ENCODE measurements at regions not wholly inside any gene's neighbourhood (a gene's known extent, or its start where the extent isn't known, plus 50 kb on each side); places are given as distances from the start of the nearest gene placed in this dataset.

GRCh38 chr3:102841866-102842265, 407.1 kb downstream of the ZPLD1 start:
- H4K8ac ChIP-seq (ENCODE audit: low read depth, low read length): no peak overlapping the region
- no peak overlapping the region for H3K4ac ChIP-seq (ENCODE audit: low read length)
- H3K14ac ChIP-seq (ENCODE audit: low read length): peak overlapping the region; percentile 76
- no peak overlapping the region for H2BK15ac ChIP-seq (ENCODE audit: low read length)
- H3K36me3 ChIP-seq (replicated peaks in 1 of 2; ENCODE audit: control insufficient read depth in 2 of 2, insufficient read depth in 2 of 2, low read length in 2 of 2): no peaks in the 10 kb centered on the region
- H3K79me1 ChIP-seq (ENCODE audit: low read depth, low read length): no peaks in the 10 kb centered on the region
- no peak overlapping the region for H3K4me2 ChIP-seq (ENCODE audit: insufficient read depth, low read length, poor library complexity, severe bottlenecking)
- no CpG with 5 or more reads among the region's 6 CpGs for WGBS, 2 donors (ENCODE audit: extremely low coverage in 2 of 2, insufficient read length in 2 of 2, insufficient replicate concordance in 1 of 2)
- H2AK5ac ChIP-seq (ENCODE audit: low read depth, low read length): no peak overlapping the region
- no peak overlapping the region for H3K18ac ChIP-seq (ENCODE audit: low read length)
- no peak overlapping the region for H3K9ac ChIP-seq (ENCODE audit: low read depth, low read length, poor library complexity)
- H2BK12ac ChIP-seq (ENCODE audit: low read length): no peak overlapping the region
- no peak overlapping the region for H3K23ac ChIP-seq (ENCODE audit: low read depth, low read length, poor library complexity)
- no peaks in the 10 kb centered on the region for H3K27me3 ChIP-seq (ENCODE audit: control insufficient read depth in 3 of 3, insufficient read depth in 3 of 3, low read depth in 1 of 3, low read length in 3 of 3)
- no peak overlapping the region for H2AFZ ChIP-seq (ENCODE audit: low read length)
- no peak overlapping the region for H4K91ac ChIP-seq (ENCODE audit: low read depth, low read length, poor library complexity)
- H2BK5ac ChIP-seq (ENCODE audit: low read length): no peak overlapping the region
- H3K9me3 ChIP-seq (replicated peaks in 1 of 2; ENCODE audit: control insufficient read depth in 2 of 2, insufficient read depth in 1 of 2, low read depth in 1 of 2, low read length in 2 of 2): no peaks in the 10 kb centered on the region
- H3K27ac ChIP-seq (replicated peaks; ENCODE audit: low read length): no peak overlapping the region
- DNase-seq (ENCODE audit: low spot score): no peak
- H3K4me1 ChIP-seq (ENCODE audit: control insufficient read depth in 2 of 2, insufficient read depth in 1 of 2, low read depth in 1 of 2, low read length in 2 of 2): no peaks in the 10 kb centered on the region
- H3K4me3 ChIP-seq (ENCODE audit: low read length in 2 of 2): no peak overlapping the region
- H2BK120ac ChIP-seq (ENCODE audit: low read depth, low read length): no peak overlapping the region

DNA sequence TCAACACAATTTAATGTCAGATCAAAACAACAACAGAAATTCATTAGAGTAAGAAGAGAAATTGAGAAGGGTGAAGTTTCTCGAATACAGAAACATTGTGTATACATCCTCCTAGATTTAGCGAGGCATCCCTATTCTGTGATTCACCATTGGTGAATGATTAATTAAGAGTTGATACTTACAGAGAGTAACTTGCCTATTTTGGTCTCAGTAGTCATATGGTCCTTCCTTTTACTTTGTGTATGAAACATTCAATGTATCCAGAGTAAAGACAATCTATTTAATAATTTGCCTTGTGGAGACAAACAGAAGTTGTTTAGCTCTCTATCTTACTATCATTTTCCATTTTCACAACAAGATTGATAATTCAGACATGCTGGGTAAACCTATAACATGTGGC, 432.0 kb downstream of the ZPLD1 start:
- no peak overlapping the region for H4K8ac ChIP-seq (ENCODE audit: low read depth, low read length)
- H3K9me3 ChIP-seq (replicated peaks in 1 of 2; ENCODE audit: control insufficient read depth in 2 of 2, insufficient read depth in 1 of 2, low read depth in 1 of 2, low read length in 2 of 2): no peaks in the 10 kb centered on the region
- no peaks in the 10 kb centered on the region for H3K36me3 ChIP-seq (replicated peaks in 1 of 2; ENCODE audit: control insufficient read depth in 2 of 2, insufficient read depth in 2 of 2, low read length in 2 of 2)
- H3K4ac ChIP-seq (ENCODE audit: low read length): no peak overlapping the region
- no peak overlapping the region for H2AFZ ChIP-seq (ENCODE audit: low read length)
- no peak overlapping the region for H3K14ac ChIP-seq (ENCODE audit: low read length)
- H2BK5ac ChIP-seq (ENCODE audit: low read length): no peak overlapping the region
- H3K27me3 ChIP-seq (ENCODE audit: control insufficient read depth in 3 of 3, insufficient read depth in 3 of 3, low read depth in 1 of 3, low read length in 3 of 3): no peaks in the 10 kb centered on the region
- H2BK120ac ChIP-seq (ENCODE audit: low read depth, low read length): no peak overlapping the region
- no peaks in the 10 kb centered on the region for H3K79me1 ChIP-seq (ENCODE audit: low read depth, low read length)
- H3K23ac ChIP-seq (ENCODE audit: low read depth, low read length, poor library complexity): no peak overlapping the region
- no peak overlapping the region for H3K9ac ChIP-seq (ENCODE audit: low read depth, low read length, poor library complexity)
- no peak overlapping the region for H3K4me3 ChIP-seq (ENCODE audit: low read length in 2 of 2)
- WGBS, 2 donors (ENCODE audit: extremely low coverage in 2 of 2, insufficient read length in 2 of 2, insufficient replicate concordance in 1 of 2): no CpG with 5 or more reads among the region's 2 CpGs
- no peak overlapping the region for H3K27ac ChIP-seq (replicated peaks; ENCODE audit: low read length)
- no peak overlapping the region for H2BK12ac ChIP-seq (ENCODE audit: low read length)
- no peak overlapping the region for H4K91ac ChIP-seq (ENCODE audit: low read depth, low read length, poor library complexity)
- H2BK15ac ChIP-seq (ENCODE audit: low read length): no peak overlapping the region
- no peaks in the 10 kb centered on the region for H3K4me1 ChIP-seq (ENCODE audit: control insufficient read depth in 2 of 2, insufficient read depth in 1 of 2, low read depth in 1 of 2, low read length in 2 of 2)
- no peak overlapping the region for H2AK5ac ChIP-seq (ENCODE audit: low read depth, low read length)
- H3K18ac ChIP-seq (ENCODE audit: low read length): no peak overlapping the region
- no peak for DNase-seq (ENCODE audit: low spot score)
- no peak overlapping the region for H3K4me2 ChIP-seq (ENCODE audit: insufficient read depth, low read length, poor library complexity, severe bottlenecking)

DNA sequence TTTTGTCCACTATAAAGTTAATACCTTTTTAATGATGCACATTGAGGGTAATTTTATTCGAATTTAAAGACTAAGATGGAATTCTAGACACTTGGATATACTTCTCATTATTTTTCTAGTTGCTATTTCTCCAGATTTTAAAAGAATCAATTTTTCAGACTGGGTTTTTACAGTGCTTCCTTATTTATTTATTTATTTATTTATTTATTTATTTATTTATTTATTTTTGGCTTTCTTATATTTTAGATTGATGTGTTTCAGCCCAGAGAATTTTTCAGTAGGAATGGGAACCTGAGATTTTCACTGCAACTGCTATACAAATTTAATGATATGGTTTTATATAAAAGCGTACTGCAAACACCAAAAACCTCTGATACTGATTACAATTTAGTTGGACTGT, 448.7 kb downstream of the ZPLD1 start:
- no peaks in the 10 kb centered on the region for H3K4me1 ChIP-seq (ENCODE audit: control insufficient read depth in 2 of 2, insufficient read depth in 1 of 2, low read depth in 1 of 2, low read length in 2 of 2)
- no peak overlapping the region for H2AK5ac ChIP-seq (ENCODE audit: low read depth, low read length)
- no peak overlapping the region for H3K18ac ChIP-seq (ENCODE audit: low read length)
- H3K36me3 ChIP-seq (replicated peaks in 1 of 2; ENCODE audit: control insufficient read depth in 2 of 2, insufficient read depth in 2 of 2, low read length in 2 of 2): no peaks in the 10 kb centered on the region
- H3K4ac ChIP-seq (ENCODE audit: low read length): no peak overlapping the region
- no CpG with 5 or more reads among the region's 2 CpGs for WGBS, 2 donors (ENCODE audit: extremely low coverage in 2 of 2, insufficient read length in 2 of 2, insufficient replicate concordance in 1 of 2)
- H3K14ac ChIP-seq (ENCODE audit: low read length): no peak overlapping the region
- H3K23ac ChIP-seq (ENCODE audit: low read depth, low read length, poor library complexity): no peak overlapping the region
- no peaks in the 10 kb centered on the region for H3K9me3 ChIP-seq (replicated peaks in 1 of 2; ENCODE audit: control insufficient read depth in 2 of 2, insufficient read depth in 1 of 2, low read depth in 1 of 2, low read length in 2 of 2)
- no peak overlapping the region for H3K4me3 ChIP-seq (ENCODE audit: low read length in 2 of 2)
- H3K27me3 ChIP-seq (ENCODE audit: control insufficient read depth in 3 of 3, insufficient read depth in 3 of 3, low read depth in 1 of 3, low read length in 3 of 3): no peaks in the 10 kb centered on the region
- DNase-seq (ENCODE audit: low spot score): no peak
- no peak overlapping the region for H3K27ac ChIP-seq (replicated peaks; ENCODE audit: low read length)
- no peak overlapping the region for H4K91ac ChIP-seq (ENCODE audit: low read depth, low read length, poor library complexity)
- no peak overlapping the region for H3K9ac ChIP-seq (ENCODE audit: low read depth, low read length, poor library complexity)
- H2BK12ac ChIP-seq (ENCODE audit: low read length): no peak overlapping the region
- H2BK5ac ChIP-seq (ENCODE audit: low read length): no peak overlapping the region
- no peak overlapping the region for H2BK15ac ChIP-seq (ENCODE audit: low read length)
- H3K79me1 ChIP-seq (ENCODE audit: low read depth, low read length): no peaks in the 10 kb centered on the region
- no peak overlapping the region for H3K4me2 ChIP-seq (ENCODE audit: insufficient read depth, low read length, poor library complexity, severe bottlenecking)
- H2AFZ ChIP-seq (ENCODE audit: low read length): no peak overlapping the region
- no peak overlapping the region for H2BK120ac ChIP-seq (ENCODE audit: low read depth, low read length)
- H4K8ac ChIP-seq (ENCODE audit: low read depth, low read length): no peak overlapping the region

DNA sequence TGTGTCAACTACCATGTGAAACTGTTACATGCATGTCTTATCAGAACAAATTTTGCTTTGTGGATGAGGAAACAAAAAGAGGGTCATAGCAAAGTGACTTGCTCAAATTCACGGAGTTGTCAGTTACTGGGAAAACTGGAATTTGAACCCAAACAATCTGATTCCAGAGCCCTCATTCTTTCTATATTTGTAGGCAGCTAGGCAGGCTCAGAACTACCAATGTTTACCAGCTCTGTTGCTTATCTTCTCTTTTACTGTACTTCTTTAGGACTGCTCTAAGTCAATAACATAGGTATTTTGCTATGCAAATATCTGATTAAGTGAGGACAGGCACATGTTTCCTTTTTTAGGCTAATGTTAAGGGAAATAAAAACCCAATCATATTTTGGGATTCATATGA, 450.5 kb downstream of the ZPLD1 start:
- H3K4me2 ChIP-seq (ENCODE audit: insufficient read depth, low read length, poor library complexity, severe bottlenecking): no peak overlapping the region
- no peak overlapping the region for H2BK15ac ChIP-seq (ENCODE audit: low read length)
- no peak overlapping the region for H3K4ac ChIP-seq (ENCODE audit: low read length)
- no peaks in the 10 kb centered on the region for H3K9me3 ChIP-seq (replicated peaks in 1 of 2; ENCODE audit: control insufficient read depth in 2 of 2, insufficient read depth in 1 of 2, low read depth in 1 of 2, low read length in 2 of 2)
- H3K27me3 ChIP-seq (ENCODE audit: control insufficient read depth in 3 of 3, insufficient read depth in 3 of 3, low read depth in 1 of 3, low read length in 3 of 3): no peaks in the 10 kb centered on the region
- no peaks in the 10 kb centered on the region for H3K36me3 ChIP-seq (replicated peaks in 1 of 2; ENCODE audit: control insufficient read depth in 2 of 2, insufficient read depth in 2 of 2, low read length in 2 of 2)
- H4K91ac ChIP-seq (ENCODE audit: low read depth, low read length, poor library complexity): no peak overlapping the region
- H2BK12ac ChIP-seq (ENCODE audit: low read length): no peak overlapping the region
- H4K8ac ChIP-seq (ENCODE audit: low read depth, low read length): no peak overlapping the region
- no peak overlapping the region for H3K9ac ChIP-seq (ENCODE audit: low read depth, low read length, poor library complexity)
- no peak overlapping the region for H2AK5ac ChIP-seq (ENCODE audit: low read depth, low read length)
- no peak overlapping the region for H3K23ac ChIP-seq (ENCODE audit: low read depth, low read length, poor library complexity)
- no peak overlapping the region for H3K18ac ChIP-seq (ENCODE audit: low read length)
- H3K79me1 ChIP-seq (ENCODE audit: low read depth, low read length): no peaks in the 10 kb centered on the region
- H3K14ac ChIP-seq (ENCODE audit: low read length): no peak overlapping the region
- H3K4me1 ChIP-seq (ENCODE audit: control insufficient read depth in 2 of 2, insufficient read depth in 1 of 2, low read depth in 1 of 2, low read length in 2 of 2): no peaks in the 10 kb centered on the region
- no peak for DNase-seq (ENCODE audit: low spot score)
- no peak overlapping the region for H2AFZ ChIP-seq (ENCODE audit: low read length)
- no peak overlapping the region for H3K4me3 ChIP-seq (ENCODE audit: low read length in 2 of 2)
- WGBS, 2 donors (ENCODE audit: extremely low coverage in 2 of 2, insufficient read length in 2 of 2, insufficient replicate concordance in 1 of 2): no CpG with 5 or more reads among the region's 1 CpG
- no peak overlapping the region for H2BK120ac ChIP-seq (ENCODE audit: low read depth, low read length)
- H2BK5ac ChIP-seq (ENCODE audit: low read length): no peak overlapping the region
- no peak overlapping the region for H3K27ac ChIP-seq (replicated peaks; ENCODE audit: low read length)
